ENCODE measurements at regions not wholly inside any gene's neighbourhood (a gene's known extent, or its start where the extent isn't known, plus 50 kb on each side); places are given as distances from the start of the nearest gene placed in this dataset.

GRCh38 chr3:148136816-148137215 is 560.9 kb upstream of the AGTR1 start:
- H3K9me3 ChIP-seq (ENCODE audit: insufficient read depth, low read depth, low read length) = no peaks in the 10 kb centered on the region
- no peak overlapping the region for H3K14ac ChIP-seq (ENCODE audit: low read length)
- no peak overlapping the region for H3K18ac ChIP-seq (ENCODE audit: low read length)
- H2AK5ac ChIP-seq (ENCODE audit: low read length) = no peak overlapping the region
- H3K27me3 ChIP-seq (ENCODE audit: insufficient read depth, low read length) = no peaks in the 10 kb centered on the region
- no peak overlapping the region for H3K4me2 ChIP-seq (ENCODE audit: low read length)
- H3K36me3 ChIP-seq (ENCODE audit: control insufficient read depth in 1 of 2, insufficient read depth in 2 of 2, low read length in 2 of 2) = no peaks in the 10 kb centered on the region
- no peak overlapping the region for H2BK120ac ChIP-seq (ENCODE audit: insufficient read depth, low read length, poor library complexity)
- no peaks in the 10 kb centered on the region for H3K79me1 ChIP-seq (ENCODE audit: low read length)
- no peak overlapping the region for H4K91ac ChIP-seq (ENCODE audit: low read depth, low read length)
- no peaks in the 10 kb centered on the region for H3K4me1 ChIP-seq (ENCODE audit: control insufficient read depth in 1 of 2, insufficient read depth in 2 of 2, low read length in 2 of 2)
- H4K8ac ChIP-seq (ENCODE audit: low read depth, low read length) = no peak overlapping the region
- no peak overlapping the region for H2BK5ac ChIP-seq (ENCODE audit: low read depth, low read length, poor library complexity)
- H3K27ac ChIP-seq (ENCODE audit: low read depth, low read length) = no peak overlapping the region
- H3K9ac ChIP-seq (ENCODE audit: low read length) = no peak overlapping the region
- no peak overlapping the region for H2BK12ac ChIP-seq (ENCODE audit: low read length)
- H3K79me2 ChIP-seq (ENCODE audit: control insufficient read depth, insufficient read depth, low read length, poor library complexity) = no peaks in the 10 kb centered on the region
- H3K23ac ChIP-seq (ENCODE audit: low read length) = no peak overlapping the region
- no peak overlapping the region for H2AFZ ChIP-seq (ENCODE audit: insufficient read depth, low read length, poor library complexity)
- no peak overlapping the region for H3K4me3 ChIP-seq (ENCODE audit: low read depth, low read length)
- H3K4ac ChIP-seq (ENCODE audit: low read depth, low read length) = no peak overlapping the region
- no peak overlapping the region for H4K12ac ChIP-seq (ENCODE audit: low read depth, low read length)
- DNase-seq = no peak

- Histone ChIP-seq H3K36me3 (ENCODE audit: control insufficient read depth in 1 of 2, insufficient read depth in 2 of 2, low read length in 2 of 2) (no peaks in the 10 kb centered on the region), H3K4ac (ENCODE audit: low read depth, low read length) (no peak overlapping the region), H3K18ac (ENCODE audit: low read length) (no peak overlapping the region), H3K4me3 (ENCODE audit: low read depth, low read length) (no peak overlapping the region), H2BK5ac (ENCODE audit: low read depth, low read length, poor library complexity) (no peak overlapping the region), H3K9me3 (ENCODE audit: insufficient read depth, low read depth, low read length) (no peaks in the 10 kb centered on the region), H3K9ac (ENCODE audit: low read length) (no peak overlapping the region), H3K4me1 (ENCODE audit: control insufficient read depth in 1 of 2, insufficient read depth in 2 of 2, low read length in 2 of 2) (no peaks in the 10 kb centered on the region), H2AFZ (ENCODE audit: insufficient read depth, low read length, poor library complexity) (no peak overlapping the region), H4K8ac (ENCODE audit: low read depth, low read length) (no peak overlapping the region), H3K27ac (ENCODE audit: low read depth, low read length) (no peak overlapping the region), H2BK12ac (ENCODE audit: low read length) (no peak overlapping the region), H4K91ac (ENCODE audit: low read depth, low read length) (no peak overlapping the region), H2AK5ac (ENCODE audit: low read length) (no peak overlapping the region), H2BK120ac (ENCODE audit: insufficient read depth, low read length, poor library complexity) (no peak overlapping the region), H3K79me2 (ENCODE audit: control insufficient read depth, insufficient read depth, low read length, poor library complexity) (no peaks in the 10 kb centered on the region), H3K27me3 (ENCODE audit: insufficient read depth, low read length) (no peaks in the 10 kb centered on the region), H4K12ac (ENCODE audit: low read depth, low read length) (no peak overlapping the region), H3K79me1 (ENCODE audit: low read length) (no peaks in the 10 kb centered on the region), H3K4me2 (ENCODE audit: low read length) (no peak overlapping the region), H3K23ac (ENCODE audit: low read length) (no peak overlapping the region), H3K14ac (ENCODE audit: low read length) (no peak overlapping the region)
- no CpG with 5 or more reads among the region's 2 CpGs for WGBS (ENCODE audit: extremely low coverage, insufficient coverage, insufficient read length)
- DNase-seq = no peak
Measured at GRCh38 chr3:148146241-148146640, 551.5 kb upstream of the AGTR1 start.

GRCh38 chr3:148146947-148147826 is 550.5 kb upstream of the AGTR1 start:
- Histone ChIP-seq H3K9ac (ENCODE audit: low read length) (no peak overlapping the region), H2BK12ac (ENCODE audit: low read length) (no peak overlapping the region), H3K4me1 (ENCODE audit: control insufficient read depth in 1 of 2, insufficient read depth in 2 of 2, low read length in 2 of 2) (no peaks in the 10 kb centered on the region), H3K36me3 (ENCODE audit: control insufficient read depth in 1 of 2, insufficient read depth in 2 of 2, low read length in 2 of 2) (no peaks in the 10 kb centered on the region), H3K23ac (ENCODE audit: low read length) (no peak overlapping the region), H3K4me2 (ENCODE audit: low read length) (no peak overlapping the region), H3K79me2 (ENCODE audit: control insufficient read depth, insufficient read depth, low read length, poor library complexity) (no peaks in the 10 kb centered on the region), H3K4ac (ENCODE audit: low read depth, low read length) (no peak overlapping the region), H2BK5ac (ENCODE audit: low read depth, low read length, poor library complexity) (no peak overlapping the region), H3K27ac (ENCODE audit: low read depth, low read length) (no peak overlapping the region), H3K4me3 (ENCODE audit: low read depth, low read length) (no peak overlapping the region), H4K8ac (ENCODE audit: low read depth, low read length) (no peak overlapping the region), H3K27me3 (ENCODE audit: insufficient read depth, low read length) (no peaks in the 10 kb centered on the region), H3K79me1 (ENCODE audit: low read length) (no peaks in the 10 kb centered on the region), H2BK120ac (ENCODE audit: insufficient read depth, low read length, poor library complexity) (no peak overlapping the region), H4K91ac (ENCODE audit: low read depth, low read length) (no peak overlapping the region), H2AFZ (ENCODE audit: insufficient read depth, low read length, poor library complexity) (no peak overlapping the region), H3K18ac (ENCODE audit: low read length) (no peak overlapping the region), H3K9me3 (ENCODE audit: insufficient read depth, low read depth, low read length) (no peaks in the 10 kb centered on the region), H4K12ac (ENCODE audit: low read depth, low read length) (no peak overlapping the region), H3K14ac (ENCODE audit: low read length) (no peak overlapping the region), H2AK5ac (ENCODE audit: low read length) (no peak overlapping the region)
- no peak for DNase-seq
- WGBS (ENCODE audit: extremely low coverage, insufficient coverage, insufficient read length) = no CpG with 5 or more reads among the region's 2 CpGs

GRCh38 chr3:148147903-148148302 is 549.8 kb upstream of the AGTR1 start:
- DNase-seq = no peak
- no CpG with 5 or more reads among the region's 2 CpGs for WGBS (ENCODE audit: extremely low coverage, insufficient coverage, insufficient read length)
- H3K14ac ChIP-seq (ENCODE audit: low read length) = no peak overlapping the region

More at GRCh38 chr3:148147903-148148302, 549.8 kb upstream of the AGTR1 start:
- H4K12ac ChIP-seq (ENCODE audit: low read depth, low read length) = no peak overlapping the region
- no peaks in the 10 kb centered on the region for H3K4me1 ChIP-seq (ENCODE audit: control insufficient read depth in 1 of 2, insufficient read depth in 2 of 2, low read length in 2 of 2)
- H2BK5ac ChIP-seq (ENCODE audit: low read depth, low read length, poor library complexity) = no peak overlapping the region
- no peak overlapping the region for H2AK5ac ChIP-seq (ENCODE audit: low read length)
- H3K27me3 ChIP-seq (ENCODE audit: insufficient read depth, low read length) = no peaks in the 10 kb centered on the region
- no peak overlapping the region for H2BK12ac ChIP-seq (ENCODE audit: low read length)
- no peak overlapping the region for H2BK120ac ChIP-seq (ENCODE audit: insufficient read depth, low read length, poor library complexity)
- H3K9ac ChIP-seq (ENCODE audit: low read length) = no peak overlapping the region
- H3K9me3 ChIP-seq (ENCODE audit: insufficient read depth, low read depth, low read length) = no peaks in the 10 kb centered on the region
- no peak overlapping the region for H3K4me2 ChIP-seq (ENCODE audit: low read length)
- H3K4ac ChIP-seq (ENCODE audit: low read depth, low read length) = no peak overlapping the region
- no peak overlapping the region for H2AFZ ChIP-seq (ENCODE audit: insufficient read depth, low read length, poor library complexity)
- H3K36me3 ChIP-seq (ENCODE audit: control insufficient read depth in 1 of 2, insufficient read depth in 2 of 2, low read length in 2 of 2) = no peaks in the 10 kb centered on the region
- no peak overlapping the region for H3K27ac ChIP-seq (ENCODE audit: low read depth, low read length)
- no peak overlapping the region for H3K23ac ChIP-seq (ENCODE audit: low read length)
- H3K79me2 ChIP-seq (ENCODE audit: control insufficient read depth, insufficient read depth, low read length, poor library complexity) = no peaks in the 10 kb centered on the region
- H3K18ac ChIP-seq (ENCODE audit: low read length) = no peak overlapping the region
- H4K8ac ChIP-seq (ENCODE audit: low read depth, low read length) = no peak overlapping the region
- no peaks in the 10 kb centered on the region for H3K79me1 ChIP-seq (ENCODE audit: low read length)
- no peak overlapping the region for H4K91ac ChIP-seq (ENCODE audit: low read depth, low read length)
- no peak overlapping the region for H3K4me3 ChIP-seq (ENCODE audit: low read depth, low read length)

Measured in trophoblast cell (in vitro differentiated cells and primary cell).